GM12874 (cell line): ENCODE measurements at regions not wholly inside any gene's neighbourhood (a gene's known extent, or its start where the extent isn't known, plus 50 kb on each side); places are given as distances from the start of the nearest gene placed in this dataset.

Experiments
- CTCF ChIP-seq: IDR thresholded peaks from 2 replicates; pipeline ENCODE4 v1.5.1; 2011; ENCODE audit warnings: low read depth, mild to moderate bottlenecking, control low read depth, low read length, moderate library complexity; ENCODE audit not compliant: insufficient read depth

- TF ChIP-seq CTCF, result no peak
These were observed 112.1 kb downstream of the DLEU7 start for GRCh38 chr13:50731400-50731799.

GRCh38 chr13:50732712-50733111, 110.8 kb downstream of the DLEU7 start:
- TF ChIP-seq CTCF, result no peak

GRCh38 chr13:50733392-50733791, 110.1 kb downstream of the DLEU7 start:
- TF ChIP-seq CTCF, result no peak

- TF ChIP-seq CTCF, result no peak
These were observed 108.4 kb downstream of the DLEU7 start for GRCh38 chr13:50735071-50735470.

GRCh38 chr13:50740052-50740741, 103.3 kb downstream of the DLEU7 start:
- TF ChIP-seq CTCF, result no peak

- TF ChIP-seq CTCF, result no peak
These were observed 101.1 kb downstream of the DLEU7 start for GRCh38 chr13:50742353-50742752.

- TF ChIP-seq CTCF, result no peak
These were observed 100.5 kb downstream of the DLEU7 start for GRCh38 chr13:50742968-50743367.
